HG02981 (cell line): ENCODE measurements at regions not wholly inside any gene's neighbourhood (a gene's known extent, or its start where the extent isn't known, plus 50 kb on each side); places are given as distances from the start of the nearest gene placed in this dataset.

Source experiments
- ATAC-seq: cut with Tn5 transposase; IDR thresholded peaks from one replicate; pipeline ENCODE4 v1.9.1; 2021; ENCODE audit warnings: mild to moderate bottlenecking, moderate library complexity; ENCODE audit not compliant: unreplicated experiment

DNA sequence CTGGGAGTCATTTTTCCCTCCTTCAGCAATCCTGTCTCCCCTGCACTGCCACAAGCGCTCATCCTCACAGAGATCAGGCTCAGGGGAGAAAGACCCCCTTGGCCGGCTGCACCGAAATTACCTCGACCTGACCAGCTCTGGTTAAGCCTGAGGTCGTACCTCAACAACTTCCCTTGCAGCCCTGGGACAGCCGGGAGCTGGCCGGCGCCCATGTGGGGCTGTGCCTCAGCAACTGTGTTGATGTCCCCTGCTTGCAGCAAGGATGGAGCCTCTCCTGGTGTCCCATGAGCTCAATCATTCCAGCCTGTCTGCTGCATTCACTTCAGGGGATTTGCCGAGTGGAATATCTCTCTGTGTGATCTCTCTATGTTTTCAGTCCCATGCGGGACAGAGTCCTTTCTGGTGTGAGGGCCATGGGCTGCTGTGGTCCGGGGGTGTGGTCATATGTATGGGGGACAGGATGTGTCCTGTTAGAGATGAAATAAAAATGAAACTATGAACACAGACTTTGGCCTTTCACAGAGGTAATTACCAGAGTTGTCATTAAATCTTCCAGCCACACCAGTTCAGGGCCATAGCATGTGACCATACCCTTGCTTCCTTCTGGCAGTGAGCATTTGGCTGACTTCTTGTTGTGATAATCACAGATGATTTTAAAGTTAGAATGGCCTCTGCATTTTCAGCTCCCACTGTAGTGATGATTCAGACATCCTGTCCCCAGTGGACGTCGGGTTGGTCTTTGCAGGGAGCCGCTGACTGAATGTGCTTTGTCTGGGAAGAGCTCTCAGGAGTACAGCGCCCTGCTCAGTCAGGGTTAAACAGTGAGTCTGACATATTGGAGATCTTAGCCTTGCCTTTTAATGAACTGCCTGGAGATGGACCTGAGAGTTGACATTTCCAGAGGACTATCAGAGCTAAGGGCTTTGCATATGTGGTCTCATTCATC lies 405.9 kb downstream of the AACS start:
- ATAC-seq: no peak

DNA sequence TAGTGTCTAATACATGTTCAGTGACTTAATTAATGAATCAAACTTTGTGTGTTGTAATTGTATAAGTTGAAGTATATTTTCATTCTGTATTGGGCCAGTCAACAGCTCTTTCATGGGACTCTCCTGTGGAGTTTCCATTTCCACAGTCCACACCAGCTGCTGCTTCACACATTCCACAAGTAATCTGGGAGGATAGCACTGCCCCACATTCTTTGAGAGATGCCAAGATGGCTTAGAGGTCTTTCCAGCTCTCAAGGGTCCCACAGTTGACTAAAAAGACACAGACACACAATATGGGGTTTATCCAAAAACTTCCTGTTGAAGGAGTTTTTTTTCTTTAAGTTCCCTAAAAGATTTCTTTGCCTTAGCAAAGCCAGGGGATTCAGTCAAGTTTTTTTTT lies 408.3 kb downstream of the AACS start:
- no peak for ATAC-seq

GRCh38 chr12:125487336-125487735 lies 422.1 kb downstream of the AACS start:
- no peak for ATAC-seq

DNA sequence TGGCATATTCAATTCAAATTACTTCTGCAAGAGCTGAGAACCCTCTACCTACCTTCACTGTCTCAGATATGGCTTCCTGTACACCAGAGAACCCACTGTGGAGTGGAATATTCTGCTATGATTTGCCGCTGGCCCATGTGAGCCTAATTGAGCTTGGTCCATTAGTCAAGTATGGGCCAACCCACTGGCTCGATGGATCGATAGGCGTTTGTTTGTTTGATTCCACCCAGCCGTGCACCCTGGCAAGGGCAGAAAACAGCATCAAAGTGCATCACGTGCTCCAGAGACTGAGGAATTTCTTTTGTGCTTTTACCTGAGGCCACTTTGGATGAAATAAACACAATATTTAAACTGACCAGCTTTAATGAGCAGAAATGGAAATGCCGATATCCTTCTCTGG lies 426.3 kb downstream of the AACS start:
- no peak for ATAC-seq

DNA sequence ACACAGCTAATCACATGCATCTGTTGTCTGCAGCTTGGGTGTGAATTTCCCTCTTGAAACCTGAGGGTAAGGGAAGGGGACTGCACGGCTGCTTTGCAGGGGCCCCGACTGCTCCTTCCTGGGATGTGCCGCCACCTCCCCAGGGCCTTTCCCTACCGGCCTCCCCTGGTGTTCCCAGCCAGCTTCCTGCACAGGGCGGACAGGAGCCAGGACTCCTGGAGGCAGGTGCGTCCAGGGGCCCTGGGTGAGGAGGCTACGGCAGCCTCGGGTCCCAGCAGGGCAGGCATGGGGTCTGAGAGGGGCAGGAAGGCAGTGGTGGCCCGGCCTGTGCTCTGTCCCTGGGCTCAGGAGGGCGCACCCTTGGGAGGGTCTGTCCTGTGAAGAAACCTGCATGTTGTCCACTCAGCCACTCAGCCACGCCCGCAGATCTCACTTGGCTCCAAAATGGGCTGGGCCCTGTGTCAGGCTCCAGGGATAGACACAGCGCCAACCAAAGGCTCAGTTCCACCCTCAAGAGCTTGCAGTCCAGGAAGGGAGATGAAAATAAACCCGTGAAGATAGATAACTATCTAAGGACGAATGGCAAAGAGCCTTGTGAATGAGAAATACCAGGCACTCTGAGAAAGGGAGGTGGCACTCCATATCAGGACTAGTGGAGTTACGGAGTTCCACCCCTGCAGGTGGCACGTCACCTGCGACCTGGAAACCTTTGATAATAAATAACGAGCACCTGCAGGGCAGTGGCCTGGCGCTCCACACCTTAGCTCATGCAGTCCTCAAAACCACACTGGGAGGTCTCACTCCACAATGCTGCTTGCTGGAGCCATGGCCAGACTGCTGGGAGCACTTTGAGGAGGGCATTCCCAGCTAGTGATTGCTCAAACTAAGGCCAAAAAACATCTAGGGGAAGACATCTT lies 427.4 kb downstream of the AACS start:
- no peak for ATAC-seq

DNA sequence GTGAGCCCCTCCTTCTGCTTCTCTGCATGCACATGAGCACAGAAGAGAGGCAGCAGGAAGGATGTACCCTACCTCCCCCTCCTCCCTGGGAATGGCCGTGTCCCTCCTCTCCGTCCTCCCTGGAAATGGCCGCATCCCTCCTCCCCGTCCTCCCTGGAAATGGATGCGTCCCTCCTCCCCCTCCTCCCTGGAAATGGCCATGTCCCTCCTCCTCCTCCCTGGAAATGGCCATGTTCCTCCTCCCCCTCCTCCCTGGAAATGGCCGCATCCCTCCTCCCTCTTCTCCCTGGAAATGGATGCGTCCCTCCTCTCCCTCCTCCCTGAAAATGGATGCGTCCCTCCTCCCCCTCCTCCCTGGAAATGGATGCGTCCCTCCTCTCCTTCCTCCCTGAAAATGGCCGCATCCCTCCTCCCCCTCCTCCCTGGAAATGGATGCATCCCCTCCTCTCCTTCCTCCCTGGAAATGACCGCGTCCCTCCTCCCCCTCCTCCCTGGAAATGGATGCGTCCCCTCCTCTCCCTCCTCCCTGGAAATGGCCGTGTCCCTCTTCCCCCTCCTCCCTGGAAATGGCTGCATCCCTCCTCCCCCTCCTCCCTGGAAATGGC lies 428.6 kb downstream of the AACS start:
- ATAC-seq: no peak

DNA sequence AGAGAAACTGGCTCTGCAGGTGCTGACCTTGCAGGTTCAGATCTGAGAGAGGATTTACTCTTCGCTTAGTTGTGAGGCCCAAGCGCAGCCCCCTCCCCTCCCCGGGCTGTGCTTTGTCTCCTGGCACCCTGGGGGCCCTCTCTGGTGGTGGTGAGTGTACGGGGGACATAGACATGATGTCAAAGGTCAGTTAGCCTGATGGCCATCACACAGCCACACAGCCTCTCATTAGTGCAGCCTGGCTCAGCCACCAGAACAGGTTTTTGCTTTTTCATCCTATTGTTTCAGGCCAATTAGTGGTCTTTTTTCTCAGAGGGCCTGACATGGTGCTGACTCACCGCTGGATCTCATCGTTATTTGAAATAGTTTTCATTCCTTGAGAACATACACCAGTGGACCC lies 437.9 kb downstream of the AACS start:
- ATAC-seq: no peak

DNA sequence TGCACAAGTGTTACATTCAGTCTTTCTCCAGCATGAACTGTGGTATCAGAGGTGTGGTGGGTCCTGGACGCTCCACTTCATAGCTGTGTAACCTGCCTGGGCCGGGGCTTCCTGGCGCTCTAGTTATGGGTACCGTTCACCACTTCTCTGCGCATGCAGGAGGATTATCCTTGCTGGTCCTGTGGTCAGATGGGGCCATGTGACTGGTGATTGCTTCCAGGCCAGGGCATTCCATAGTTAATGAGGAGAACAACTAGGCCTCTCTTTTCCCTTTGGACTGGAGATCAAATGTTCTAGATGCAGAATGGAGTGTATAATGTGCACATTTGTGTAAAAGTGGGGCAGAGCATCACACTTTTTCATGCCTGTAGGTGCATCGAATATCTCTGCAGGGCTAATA lies 444.0 kb downstream of the AACS start:
- no peak for ATAC-seq

DNA sequence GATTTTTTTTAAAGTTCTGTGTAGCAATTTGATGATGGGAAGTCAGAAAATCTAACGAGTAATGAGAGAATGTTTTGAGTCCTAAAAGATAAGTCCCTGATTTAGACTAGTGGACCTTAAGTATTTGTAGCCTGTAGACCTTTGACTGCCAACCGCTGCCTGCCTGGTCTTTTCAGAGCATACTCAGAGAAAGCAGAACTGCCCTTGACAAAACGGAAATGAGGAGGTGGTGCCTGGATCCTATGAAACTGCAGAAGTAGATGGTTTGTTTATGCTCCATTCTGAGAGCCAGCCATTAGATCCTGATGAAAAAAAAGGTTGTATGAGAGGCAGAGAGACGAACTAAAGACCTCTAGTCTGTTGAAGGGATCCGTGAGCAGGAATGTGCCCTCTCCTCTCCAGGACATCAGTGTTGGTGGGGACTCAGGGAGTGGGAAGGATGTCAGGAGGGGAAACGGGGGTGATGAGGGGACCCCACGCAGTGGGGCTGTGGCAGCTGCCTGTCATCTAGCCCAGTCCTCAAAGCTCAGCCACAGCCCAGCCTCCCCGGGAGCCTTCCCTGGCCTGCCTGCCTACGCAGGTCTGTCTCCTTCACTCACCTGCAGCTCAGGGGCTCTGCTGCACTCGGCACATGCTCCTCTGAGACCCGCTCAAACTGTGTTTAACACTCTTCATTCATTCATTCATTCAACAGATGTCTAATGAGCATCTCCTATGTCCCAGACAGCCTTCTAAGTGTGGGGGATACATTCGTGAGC lies 447.5 kb downstream of the AACS start:
- no peak for ATAC-seq

GRCh38 chr12:125515887-125516286 lies 450.7 kb downstream of the AACS start:
- no peak for ATAC-seq

- no peak for ATAC-seq
These were observed 452.8 kb downstream of the AACS start for GRCh38 chr12:125518074-125518473.

GRCh38 chr12:125519026-125519651 lies 453.9 kb downstream of the AACS start:
- no peak for ATAC-seq

DNA sequence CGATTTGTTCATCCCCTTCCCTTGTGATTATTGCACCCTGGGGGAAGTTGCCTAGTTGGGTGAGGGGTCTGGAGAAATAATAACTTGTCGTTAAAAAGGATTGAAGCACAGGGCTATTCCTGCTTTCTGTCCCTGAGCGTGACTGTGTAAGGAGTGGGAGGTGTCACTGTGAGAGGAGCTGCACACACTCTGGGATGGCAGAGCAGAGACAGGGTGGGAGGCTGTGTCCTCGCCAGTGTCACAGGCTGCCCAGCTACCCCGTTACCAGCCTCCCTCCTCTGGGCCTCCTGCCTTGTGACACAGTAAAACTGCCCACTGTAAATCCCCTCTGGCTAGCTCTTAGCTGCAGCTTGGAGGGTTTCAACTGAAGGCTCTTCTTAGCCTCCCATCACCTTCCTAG lies 460.6 kb downstream of the AACS start:
- ATAC-seq: no peak

- ATAC-seq: no peak
These were observed 463.0 kb downstream of the AACS start for GRCh38 chr12:125528281-125528680.

DNA sequence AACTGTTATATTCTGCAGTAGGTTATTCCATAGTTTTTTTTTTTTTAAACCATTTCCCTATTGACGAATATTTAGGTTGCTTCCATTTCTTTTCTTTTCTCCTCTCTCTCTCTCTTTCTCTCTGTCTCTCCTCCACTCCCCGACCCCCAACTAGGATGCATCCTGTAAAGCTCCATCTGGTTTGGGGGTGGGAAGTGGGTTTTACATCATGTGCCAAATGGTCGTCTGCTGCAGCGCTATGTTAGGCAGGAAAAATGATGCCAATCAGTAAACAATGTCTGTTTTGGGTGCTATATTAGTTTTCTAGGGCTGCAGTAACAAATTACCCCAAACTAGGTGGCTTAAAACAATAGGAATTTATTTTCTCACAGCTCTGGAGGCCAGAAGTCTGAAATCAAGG lies 465.0 kb downstream of the AACS start:
- no peak for ATAC-seq

- no peak for ATAC-seq
These were observed 465.6 kb downstream of the AACS start for GRCh38 chr12:125530876-125531275.

DNA sequence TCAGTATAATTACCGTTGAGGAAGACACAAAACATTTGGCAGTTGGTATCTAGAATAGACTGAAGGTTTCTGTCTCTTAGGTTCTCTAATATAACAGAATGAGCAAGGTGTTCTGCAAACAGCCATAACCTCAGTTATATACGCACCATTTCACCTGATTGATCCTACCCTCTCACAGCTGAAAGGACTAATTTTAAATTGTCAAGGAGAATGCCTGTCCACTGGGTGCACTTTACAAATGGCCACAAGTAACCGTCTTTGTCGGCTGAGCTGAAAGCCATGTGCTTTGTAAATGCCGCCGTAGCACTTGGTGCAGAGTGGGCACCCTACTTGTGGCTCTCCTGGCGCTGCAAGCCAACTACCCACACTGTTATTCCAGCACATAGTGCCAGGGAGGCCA lies 466.3 kb downstream of the AACS start:
- no peak for ATAC-seq

- ATAC-seq: peak; percentile 70
These were observed 468.3 kb downstream of the AACS start for GRCh38 chr12:125533434-125534029.

GRCh38 chr12:125538401-125539199 lies 473.4 kb downstream of the AACS start:
- no peak for ATAC-seq
